ENCODE measurements at regions not wholly inside any gene's neighbourhood (a gene's known extent, or its start where the extent isn't known, plus 50 kb on each side); places are given as distances from the start of the nearest gene placed in this dataset.

DNA sequence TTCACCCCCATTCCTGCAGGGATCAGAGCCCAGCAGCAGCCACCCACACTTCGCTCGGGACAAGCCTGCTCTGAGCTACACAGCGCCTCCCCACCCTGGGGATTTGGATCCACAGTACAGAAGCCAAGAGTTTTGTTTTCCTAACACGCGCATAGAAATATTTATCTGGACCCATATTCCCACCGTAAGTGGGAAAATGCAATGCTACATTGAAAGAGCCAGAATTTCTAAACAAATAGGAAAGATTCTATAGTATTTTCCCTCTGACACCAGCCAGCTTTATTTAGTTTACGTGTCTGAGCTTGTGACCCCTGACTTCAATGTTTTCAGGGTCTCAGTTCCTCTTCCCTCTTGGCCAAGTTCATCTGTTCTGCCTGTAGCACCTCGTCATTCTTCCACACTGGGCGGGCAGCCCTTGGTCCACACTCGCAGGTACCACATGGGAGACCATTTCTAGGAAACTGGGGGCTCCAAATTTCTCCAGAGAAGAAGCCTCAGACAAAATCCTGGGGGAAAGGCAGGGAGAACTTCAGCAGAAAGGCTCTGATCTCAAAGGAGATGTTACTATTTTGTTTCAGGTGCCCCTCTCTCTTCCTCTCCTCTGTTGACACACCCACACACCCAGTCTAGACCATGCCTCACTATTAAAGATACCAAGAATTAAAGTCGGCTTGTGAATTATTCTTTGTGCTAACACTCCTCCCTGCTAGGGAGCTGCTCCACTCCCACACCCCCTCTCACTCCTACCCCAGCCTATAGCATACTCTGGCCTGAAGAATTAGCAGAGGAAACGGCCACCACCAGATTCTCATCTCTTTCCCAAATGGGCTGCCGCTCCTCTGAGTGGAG, 116.0 kb upstream of the PCGF5 start:
- TF ChIP-seq EZH2 (IDR thresholded peaks at IDR 0.05; ENCODE audit: insufficient read depth, poor library complexity, severe bottlenecking) (no peak), EZH2phosphoT487 (IDR thresholded peaks at IDR 0.05; ENCODE audit: insufficient read depth, low read depth) (no peak)
